HTR-8/SVneo (cell line): ENCODE measurements at regions not wholly inside any gene's neighbourhood (a gene's known extent, or its start where the extent isn't known, plus 50 kb on each side); places are given as distances from the start of the nearest gene placed in this dataset.

ENCODE experiments used
- DNase-seq: peaks from one replicate; pipeline ENCODE4 v3.0.0; 2011; ENCODE audit warnings: low spot score, mixed read lengths; ENCODE audit not compliant: insufficient read length
- FAIRE-seq: peaks from 2 replicates; lab custom pipeline; 2011; peaks lifted over from hg19 to GRCh38; lab: Jason Lieb, UNC

DNA sequence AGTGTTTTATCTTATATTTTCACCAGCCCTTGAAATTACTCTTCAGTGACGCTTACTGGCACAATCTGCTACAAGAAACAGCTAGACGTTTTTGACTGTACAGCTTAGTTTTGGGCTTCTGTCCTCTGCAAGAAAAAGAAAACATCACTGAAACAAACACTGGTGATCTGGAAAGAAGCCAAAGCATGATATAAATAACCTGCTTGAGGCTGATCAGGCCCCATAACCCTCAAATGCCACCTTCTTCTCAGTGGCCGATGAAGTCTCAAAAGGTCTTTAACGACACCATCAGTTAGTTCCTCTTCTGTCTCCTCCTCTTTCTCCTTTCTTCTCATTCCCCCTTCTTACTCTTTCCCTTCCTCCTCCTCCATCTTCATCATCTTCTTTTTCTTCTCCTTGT lies 942.3 kb upstream of the TMEM132C start:
- DNase-seq = no peak
- no peak for FAIRE-seq

DNA sequence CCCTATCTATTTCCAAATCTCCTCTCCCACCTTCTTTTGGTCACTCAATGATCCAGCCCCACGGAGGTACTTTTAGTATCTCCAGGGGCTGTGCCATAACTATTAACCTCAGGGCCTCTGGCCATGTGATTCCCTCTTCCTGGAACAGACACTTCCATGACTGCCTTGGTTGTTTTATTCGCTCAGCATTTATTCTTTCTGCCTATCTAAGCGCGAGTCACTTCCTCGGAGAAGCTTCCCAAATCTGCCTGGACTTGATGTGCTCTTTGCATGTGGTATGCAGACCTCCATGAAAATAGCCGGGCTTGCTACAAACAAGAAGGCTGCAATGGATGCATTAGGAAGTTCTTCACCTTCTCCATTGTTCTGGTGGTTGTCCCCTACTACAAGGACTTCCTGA lies 939.0 kb upstream of the TMEM132C start:
- no peak for DNase-seq
- no peak for FAIRE-seq

DNA sequence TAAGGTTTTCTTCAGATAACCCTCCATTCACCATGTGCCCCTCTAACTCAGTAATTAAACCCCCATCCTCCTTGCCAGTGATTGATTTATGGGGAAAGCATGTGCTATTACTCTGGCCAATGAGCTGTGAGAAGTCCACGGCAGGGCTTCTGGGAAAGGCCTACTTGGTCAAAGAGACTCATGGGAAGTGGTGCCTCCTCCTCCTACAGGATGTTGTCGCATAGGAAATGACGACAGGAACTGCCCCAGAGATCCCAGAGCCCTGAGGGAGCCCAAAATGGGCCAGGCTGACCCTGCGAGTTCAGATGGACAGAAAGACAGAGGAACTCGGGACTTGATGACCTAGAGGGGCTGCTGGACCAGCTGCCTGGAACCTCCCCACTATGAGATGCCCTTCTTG lies 938.1 kb upstream of the TMEM132C start:
- FAIRE-seq (no peak), DNase-seq (no peak)

DNA sequence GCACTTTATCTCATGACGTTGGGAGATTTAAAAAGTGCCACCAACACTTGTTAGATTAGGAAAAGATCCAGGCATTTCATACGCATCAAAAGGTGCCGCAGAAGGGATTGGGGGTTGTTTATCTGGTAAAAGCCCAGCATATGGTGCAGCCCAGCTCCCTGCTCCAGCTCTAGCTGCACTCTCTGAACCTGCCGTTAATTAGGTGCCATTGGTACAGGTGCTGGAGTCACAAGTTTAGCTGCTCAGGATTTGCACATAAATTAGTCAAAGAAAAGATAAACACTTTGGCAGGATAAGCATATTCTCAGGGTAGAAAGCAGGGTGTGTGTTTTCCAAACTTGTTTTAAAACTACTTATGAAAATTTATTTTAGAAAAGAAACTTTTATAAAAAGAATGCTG lies 932.6 kb upstream of the TMEM132C start:
- FAIRE-seq (no peak), DNase-seq (no peak)

DNA sequence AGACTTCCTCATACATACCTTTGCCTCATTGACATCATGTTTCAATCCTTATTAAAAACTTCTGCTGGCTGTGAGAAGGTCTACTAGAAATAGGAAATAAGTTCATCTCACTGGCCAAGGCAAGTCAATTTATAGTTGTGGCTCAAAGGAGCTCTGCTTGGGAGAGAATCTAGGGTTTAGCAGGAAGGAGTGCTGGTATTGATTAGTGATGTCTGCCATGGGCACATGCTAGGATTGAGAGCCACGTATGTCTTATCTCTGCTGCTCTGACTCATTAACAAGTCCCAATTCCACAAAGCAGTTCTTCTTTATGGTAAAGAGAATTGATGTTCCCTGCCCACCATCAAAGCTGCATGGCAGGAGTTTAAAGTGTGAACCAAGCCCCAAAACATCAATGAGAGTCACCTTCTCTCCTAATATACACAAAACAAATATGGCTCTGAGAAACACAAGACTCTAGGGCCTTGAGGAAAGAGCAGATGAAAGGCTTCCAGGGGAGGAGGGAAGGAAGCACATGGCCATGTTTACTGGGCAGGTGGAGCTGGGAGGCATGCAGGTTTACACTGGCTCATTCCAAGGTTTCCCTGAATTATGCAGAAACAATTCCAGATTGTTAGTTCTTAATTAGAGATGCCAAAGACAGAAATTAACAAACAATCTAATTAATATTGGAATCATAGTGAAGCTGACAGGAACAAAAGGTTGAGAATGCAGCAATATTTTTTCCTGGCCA lies 931.9 kb upstream of the TMEM132C start:
- no peak for FAIRE-seq
- DNase-seq = no peak

DNA sequence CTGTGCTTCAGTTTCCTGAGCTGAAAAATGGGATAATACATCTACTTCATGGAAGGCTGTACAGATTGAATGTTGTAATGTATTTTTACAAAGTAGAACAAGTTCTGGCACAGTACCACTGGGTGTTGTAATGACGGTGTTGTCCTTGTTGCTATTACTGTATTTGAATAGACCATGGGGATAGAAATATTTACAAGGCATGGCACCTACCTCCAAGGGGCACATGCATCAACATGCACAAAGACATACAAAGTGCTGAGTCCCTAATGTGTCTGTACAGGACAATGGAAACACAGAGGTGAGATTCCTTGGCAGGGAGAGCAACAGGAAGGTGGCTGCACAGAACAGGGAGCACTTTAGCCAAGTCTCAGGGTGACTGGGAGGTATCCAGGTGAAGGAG lies 930.6 kb upstream of the TMEM132C start:
- FAIRE-seq (no peak), DNase-seq (no peak)

DNA sequence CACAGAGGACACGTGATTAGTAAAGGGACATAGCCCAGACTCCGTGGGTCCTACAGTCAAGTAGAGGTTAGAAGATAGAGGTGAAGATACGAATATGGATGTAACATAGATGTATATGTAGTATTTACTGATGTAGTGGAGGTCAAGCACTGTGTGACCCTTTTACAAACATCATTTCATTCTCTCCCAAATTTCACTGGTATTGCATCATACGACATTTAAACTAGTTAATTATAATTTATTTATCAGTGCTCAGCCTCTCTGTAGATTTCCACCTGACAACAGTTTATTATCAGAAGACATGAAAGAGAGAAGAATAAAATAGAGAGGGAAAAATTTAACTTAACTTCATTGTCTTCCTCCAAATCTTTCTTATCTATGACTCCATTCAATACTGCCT lies 927.9 kb upstream of the TMEM132C start:
- no peak for DNase-seq
- no peak for FAIRE-seq

DNA sequence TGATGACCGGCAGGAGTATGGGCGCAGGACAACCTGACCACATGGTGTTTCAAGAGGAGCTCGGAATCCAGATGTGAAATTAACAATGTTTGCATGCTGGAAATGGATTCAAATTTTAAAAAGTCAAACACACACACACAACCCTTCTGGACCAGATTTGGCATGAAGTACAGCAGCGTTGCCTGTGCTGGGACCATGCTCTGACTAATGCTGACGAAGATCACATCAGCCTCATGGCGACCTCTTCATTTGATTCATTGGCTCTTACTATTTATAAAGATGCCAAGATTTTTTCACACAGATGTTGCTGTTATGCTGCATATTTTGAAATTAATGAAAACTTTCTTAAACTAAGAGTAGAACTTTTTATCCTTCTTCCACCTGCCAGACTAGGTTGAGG lies 926.6 kb upstream of the TMEM132C start:
- DNase-seq = no peak
- FAIRE-seq = no peak

DNA sequence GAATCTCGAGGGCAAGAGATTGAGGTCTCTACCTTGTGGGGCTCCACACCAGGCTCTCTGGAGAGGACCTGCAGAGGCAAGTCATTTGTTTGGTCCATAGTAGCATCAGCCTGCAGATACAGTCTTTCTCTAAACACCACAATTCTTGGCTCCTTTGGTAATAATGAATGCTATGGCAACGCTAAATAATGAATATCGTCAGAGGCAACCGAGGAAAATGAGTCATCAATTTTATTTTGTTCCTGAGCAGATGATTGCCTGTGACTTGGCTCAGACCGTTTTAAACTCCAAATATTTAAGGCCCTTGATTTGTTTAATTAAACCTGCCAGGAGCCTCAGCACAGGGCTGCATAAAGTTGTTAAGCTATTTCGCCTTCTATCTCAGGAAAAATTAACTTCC lies 924.1 kb upstream of the TMEM132C start:
- DNase-seq = no peak
- no peak for FAIRE-seq

DNA sequence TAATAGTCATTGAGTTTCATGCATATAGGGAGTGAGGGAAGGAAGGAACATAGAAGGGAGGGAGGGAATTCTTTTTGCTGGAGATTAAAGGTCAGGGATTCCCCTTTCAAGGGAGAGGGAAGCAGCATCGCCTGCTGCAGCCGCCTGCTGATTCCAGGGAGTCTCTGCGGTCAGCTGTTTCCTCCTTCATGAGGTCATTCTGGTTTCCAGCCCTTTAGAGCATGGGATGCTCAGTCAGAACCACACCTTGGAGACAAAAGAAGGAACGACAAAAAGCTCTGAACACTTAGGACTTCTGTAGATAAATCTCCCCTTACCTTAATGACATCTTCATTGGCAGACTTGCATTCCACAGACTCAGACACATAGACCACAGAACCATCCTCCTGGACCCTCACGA lies 923.0 kb upstream of the TMEM132C start:
- no peak for FAIRE-seq
- no peak for DNase-seq

DNA sequence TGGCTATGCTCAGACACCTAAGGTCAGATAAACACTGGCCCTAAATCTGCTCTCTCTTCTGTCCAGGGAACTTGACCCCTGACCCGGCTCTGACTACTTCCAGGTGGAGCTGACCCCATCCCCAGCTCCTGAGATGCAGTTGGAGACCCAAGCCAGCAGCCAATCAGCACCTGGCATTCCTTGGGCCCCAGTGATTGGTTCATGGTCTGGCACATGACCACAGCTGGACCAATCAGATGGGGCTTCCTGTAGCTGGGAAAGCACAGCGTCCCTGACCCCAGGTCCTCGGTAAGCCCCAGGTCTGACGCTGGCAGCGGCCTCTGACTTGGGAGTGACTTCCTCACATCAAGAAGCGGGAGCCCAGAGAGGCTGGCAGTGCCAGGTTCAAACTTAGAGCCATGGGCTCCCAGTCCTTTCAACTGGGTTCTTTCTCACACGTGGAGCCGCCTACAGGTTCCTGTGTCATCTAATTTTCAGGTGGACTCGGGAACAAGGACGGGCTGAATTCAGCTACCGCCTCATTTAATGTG lies 915.4 kb upstream of the TMEM132C start:
- FAIRE-seq (no peak), DNase-seq (no peak)

DNA sequence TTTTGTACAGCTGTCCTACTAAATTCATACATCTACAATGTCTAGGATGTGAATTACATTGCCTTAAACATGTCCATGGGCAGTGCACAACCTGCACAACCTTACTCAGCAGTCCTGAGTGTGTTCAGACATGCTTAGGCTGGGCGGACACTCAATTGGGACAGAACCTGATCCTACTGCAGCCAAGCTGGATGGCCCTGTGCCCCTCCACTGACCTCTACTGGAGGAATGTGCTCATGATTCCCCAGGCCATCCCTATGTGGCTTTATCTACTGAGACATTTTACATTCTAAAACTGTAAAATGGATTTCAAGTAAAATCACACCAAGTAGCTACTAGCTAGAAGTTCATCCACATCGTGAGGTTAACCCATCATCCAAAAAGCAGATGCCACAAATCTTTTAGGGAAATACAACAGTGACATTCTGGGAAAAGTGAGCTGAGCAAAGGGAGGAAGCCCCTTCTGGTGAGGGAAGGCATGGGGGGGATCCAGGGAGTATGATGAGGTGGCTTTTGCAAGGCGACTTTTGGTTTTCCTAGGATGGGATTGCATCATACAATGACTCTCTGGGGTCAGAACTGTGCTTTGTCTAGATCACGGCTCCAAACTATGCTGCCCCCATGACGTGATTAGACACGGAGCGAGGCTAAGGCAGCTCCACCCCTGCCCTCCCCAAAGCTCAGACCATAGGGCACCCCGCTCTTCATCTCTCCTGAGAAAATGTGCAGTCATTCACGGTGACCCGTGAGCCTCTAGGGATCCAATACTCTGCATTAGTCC lies 911.7 kb upstream of the TMEM132C start:
- no peak for FAIRE-seq
- peak; percentile 18 for DNase-seq

DNA sequence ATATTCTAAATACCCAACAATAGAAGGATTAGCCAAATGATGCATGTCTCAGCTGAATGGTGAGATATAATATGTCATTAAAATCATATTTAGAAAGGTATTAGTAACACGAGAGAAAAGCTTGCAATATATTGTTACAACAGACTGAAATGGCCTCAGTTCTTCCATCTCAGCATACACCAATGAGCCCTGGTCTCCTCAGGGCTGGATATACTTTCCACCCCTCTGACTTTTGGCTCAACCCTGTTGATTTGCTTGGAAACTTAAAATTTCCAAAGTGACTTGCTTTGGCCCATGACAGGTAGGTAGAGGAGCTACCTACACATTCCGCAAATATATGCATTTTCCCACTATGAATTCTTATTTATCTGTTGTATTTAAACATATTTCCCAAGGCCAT lies 908.1 kb upstream of the TMEM132C start:
- DNase-seq (no peak), FAIRE-seq (no peak)

DNA sequence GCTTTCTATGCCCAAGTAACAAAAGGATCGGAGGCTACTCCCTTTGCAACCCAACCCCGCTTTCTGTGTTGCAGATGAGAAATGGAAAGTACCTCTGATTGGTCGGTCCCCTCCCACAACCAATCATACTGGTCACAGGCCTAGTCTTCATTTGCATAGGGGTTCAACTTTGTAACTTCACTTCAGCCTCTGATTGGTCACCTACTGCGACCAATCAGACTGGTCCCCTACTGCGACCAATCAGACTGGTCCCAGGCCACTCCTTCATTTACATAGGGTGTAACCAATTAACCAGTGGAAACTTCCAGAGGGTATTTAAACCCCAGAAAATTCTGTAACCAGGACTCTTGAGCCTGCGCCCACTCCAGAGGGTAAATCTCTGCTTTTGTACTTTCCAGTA lies 906.4 kb upstream of the TMEM132C start:
- no peak for DNase-seq

DNA sequence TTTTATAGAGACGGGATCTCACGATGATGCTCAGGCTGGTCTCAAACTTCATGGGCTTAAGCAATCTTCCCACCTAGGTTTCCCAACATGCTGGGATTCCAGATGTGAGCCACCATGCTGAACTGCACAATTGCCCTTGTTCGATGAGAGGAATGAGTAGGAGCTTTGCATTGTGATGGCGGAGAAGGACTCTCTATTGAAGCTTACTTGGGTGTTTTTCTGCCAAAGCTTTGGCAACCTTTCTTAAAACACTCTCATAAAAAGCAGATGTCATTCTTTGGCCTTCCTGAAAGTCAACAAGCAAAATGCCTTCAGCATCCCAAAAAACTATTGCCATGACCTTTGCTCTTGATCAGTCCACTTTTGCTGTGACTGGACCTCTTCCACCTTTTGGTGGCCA lies 904.8 kb upstream of the TMEM132C start:
- DNase-seq (no peak), FAIRE-seq (no peak)

More for the DNA sequence above, 906.4 kb upstream of the TMEM132C start:
- no peak for FAIRE-seq

DNA sequence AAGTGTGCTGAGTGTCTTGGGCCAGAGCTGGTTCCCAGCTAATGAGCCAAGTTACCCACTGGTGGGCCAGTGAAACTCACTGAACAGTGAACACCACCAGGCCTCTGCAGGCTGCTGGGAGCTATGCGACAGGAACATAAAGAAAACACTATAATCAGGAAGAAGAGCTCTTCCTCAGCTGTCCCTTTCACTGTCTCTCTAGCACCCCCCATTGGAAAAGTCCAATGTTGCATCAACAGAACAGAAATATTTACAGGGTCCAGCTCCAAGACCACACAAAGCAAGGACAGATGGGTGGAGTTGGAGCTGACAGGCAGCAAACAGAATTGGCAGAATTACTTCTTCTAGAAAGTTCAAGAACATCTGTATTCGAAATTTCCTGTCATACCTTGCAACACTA lies 903.6 kb upstream of the TMEM132C start:
- FAIRE-seq (no peak), DNase-seq (no peak)

DNA sequence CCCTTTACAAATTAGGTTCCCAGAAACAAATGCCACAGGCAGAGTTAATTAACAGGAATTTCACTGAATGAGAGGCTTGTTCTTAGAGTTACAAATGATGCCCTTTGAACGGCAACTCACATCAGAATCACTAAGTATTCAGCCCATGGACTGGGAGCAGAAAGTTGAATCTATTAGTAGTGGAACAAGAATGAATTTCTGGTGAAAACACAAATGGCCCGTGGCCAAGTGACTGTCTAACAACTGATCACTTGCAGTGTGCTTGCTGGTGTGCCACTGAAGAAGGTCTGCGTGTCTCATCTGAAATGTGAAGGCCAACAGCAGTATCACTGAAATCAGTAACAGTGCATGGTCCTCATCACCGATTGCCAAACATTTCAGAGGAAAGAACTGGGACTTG lies 893.4 kb upstream of the TMEM132C start:
- FAIRE-seq = no peak
- no peak for DNase-seq

DNA sequence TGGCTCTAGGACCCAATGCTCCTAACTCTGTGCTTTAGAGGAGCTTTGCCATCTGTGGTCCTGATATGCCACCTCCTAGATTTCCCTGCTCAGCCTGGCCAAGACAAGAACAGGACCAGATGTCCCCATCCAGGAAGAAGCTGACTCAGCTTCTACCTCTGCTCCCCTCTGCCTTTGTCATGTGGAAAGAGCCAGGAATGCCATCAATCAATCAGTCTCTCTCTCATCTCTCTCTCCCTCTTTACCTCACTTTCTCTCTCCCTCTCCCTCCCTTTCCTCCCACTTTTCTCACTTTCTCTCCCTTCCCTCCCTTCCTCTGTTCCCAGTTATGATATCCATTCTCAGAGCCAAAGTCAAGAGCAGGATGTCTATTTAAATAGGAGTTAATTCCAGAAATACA lies 892.5 kb upstream of the TMEM132C start:
- no peak for FAIRE-seq
- DNase-seq = no peak

DNA sequence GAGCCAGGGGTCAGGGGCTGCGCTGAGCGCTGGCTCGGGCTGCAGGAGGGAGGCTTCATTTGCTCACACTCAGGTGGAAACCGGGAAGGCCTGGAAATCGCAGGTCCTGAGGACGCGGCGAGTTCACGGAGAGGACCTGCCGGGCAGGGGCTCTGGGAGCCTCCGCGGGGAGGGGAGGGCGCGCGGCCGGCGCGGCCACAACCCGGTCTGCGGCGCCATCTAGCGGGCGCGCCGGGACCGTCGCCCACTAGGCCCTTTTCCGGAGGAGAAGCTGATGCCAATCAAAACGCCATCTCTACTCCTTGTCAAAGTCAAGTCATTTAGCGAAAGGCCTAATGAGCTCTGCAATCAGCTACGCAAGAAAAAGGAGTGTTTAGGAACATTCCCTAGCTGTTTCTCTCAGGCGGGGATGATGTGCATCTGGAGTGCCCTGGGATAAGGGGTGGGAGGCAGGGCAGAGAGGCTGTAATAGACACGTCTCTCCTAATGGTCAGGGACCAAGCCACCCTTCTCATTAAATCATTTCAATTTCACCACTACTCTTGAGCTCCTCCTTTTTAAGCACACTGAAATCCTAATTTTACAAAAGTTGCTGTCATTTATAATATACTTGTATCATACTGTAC lies 885.8 kb upstream of the TMEM132C start:
- peak; percentile 75 for FAIRE-seq
- peak; percentile 57 for DNase-seq

DNA sequence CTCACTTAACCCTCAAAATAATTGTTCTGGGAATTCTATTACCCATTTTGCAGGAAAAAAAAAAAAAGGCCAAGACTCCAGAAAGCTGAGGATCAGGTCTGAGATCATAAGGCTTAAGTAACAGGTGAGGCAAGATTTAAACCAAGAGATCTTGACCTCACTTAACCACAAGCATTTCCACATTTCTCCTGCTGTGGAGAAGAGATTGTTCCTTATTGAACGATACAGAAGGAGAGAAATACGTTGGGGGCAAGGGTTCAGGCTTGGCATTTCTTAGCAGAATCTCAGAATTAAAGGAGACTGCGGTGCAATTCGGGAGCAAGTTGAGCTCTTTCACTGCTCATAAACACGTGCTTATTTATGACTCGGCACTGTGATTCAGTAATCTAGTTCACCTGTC lies 885.3 kb upstream of the TMEM132C start:
- DNase-seq (no peak), FAIRE-seq (no peak)

DNA sequence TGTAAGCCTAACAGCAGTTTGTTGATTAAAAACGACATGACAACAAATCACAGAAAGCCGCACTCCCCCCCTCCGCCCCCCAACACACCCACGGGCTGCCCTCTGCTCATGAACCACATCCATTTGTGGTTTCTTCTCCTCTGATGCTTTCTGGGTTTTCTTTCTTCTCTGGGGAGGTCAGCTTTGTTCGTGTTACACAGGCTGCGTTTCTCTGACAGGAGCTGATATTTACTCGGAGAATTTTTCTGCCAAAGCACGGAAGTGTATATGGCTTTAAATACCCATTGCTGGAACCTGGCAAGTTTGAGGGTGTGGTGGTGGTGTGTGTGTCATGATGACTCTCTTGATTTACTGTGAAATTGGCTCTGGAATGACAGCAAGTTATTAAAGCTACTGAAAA lies 883.7 kb upstream of the TMEM132C start:
- DNase-seq (no peak), FAIRE-seq (no peak)
